HUES64 (cell line): ENCODE measurements at regions not wholly inside any gene's neighbourhood (a gene's known extent, or its start where the extent isn't known, plus 50 kb on each side); places are given as distances from the start of the nearest gene placed in this dataset.
"Not testable (repeated sequence)": the region's sequence is repeated elsewhere in the genome, so short reads cannot be mapped to it uniquely, and the experiment has no call there.

Source experiments
- H3K27ac ChIP-seq: 2 replicates; pipeline ENCODE4 v1.7.0; 2013; ENCODE audit warnings: low read depth, low read length, inconsistent platforms
- H3K27me3 ChIP-seq: 2 replicates; pipeline ENCODE4 v1.6.1; 2013; ENCODE audit warnings: mild to moderate bottlenecking, low read length; ENCODE audit not compliant: insufficient read depth
- H3K36me3 ChIP-seq: 2 replicates; pipeline ENCODE4 v1.6.1; 2013; ENCODE audit warnings: mild to moderate bottlenecking, low read length; ENCODE audit not compliant: insufficient read depth
- H3K4me1 ChIP-seq: 2 replicates; pipeline ENCODE4 v1.6.1; 2013; ENCODE audit warnings: mild to moderate bottlenecking, low read length, moderate library complexity; ENCODE audit not compliant: insufficient read depth
- H3K4me3 ChIP-seq: 2 replicates; pipeline ENCODE4 v1.5.1; 2013; ENCODE audit warnings: mild to moderate bottlenecking, low read length, moderate library complexity
- H3K9ac ChIP-seq: 2 replicates; pipeline ENCODE4 v1.6.1; 2013; ENCODE audit warnings: mild to moderate bottlenecking, low read depth, low read length
- H3K9me3 ChIP-seq: 2 replicates; pipeline ENCODE4 v1.6.1; 2013; ENCODE audit warnings: low read depth, low read length; ENCODE audit not compliant: insufficient read depth
- WGBS: fragments of 150-250, 120-280 bp; methylation state at CpG from one replicate; pipeline ENCODE4 v1.1.7; 2013; ENCODE audit warnings: missing lambda C conversion rate; 5-methylcytosine and 5-hydroxymethylcytosine counted together

GRCh38 chr16:59339871-59340270 is 605.8 kb upstream of the GOT2 start:
- Histone ChIP-seq H3K9ac (no peak overlapping the region), H3K4me3 (no peak overlapping the region), H3K36me3 (no peaks in the 10 kb centered on the region), H3K4me1 (peaks cover 17% of the 10 kb centered on the region), H3K27ac (no peak overlapping the region), H3K9me3 (0 out of 2 replicates have a peak, but pooled peaks cover 4% of the 10 kb centered on the region), H3K27me3 (peaks cover 100% of the 10 kb centered on the region)
- 0% methylated on average over 2 of the region's 2 CpGs for WGBS

GRCh38 chr16:59336136-59336695 is 602.1 kb upstream of the GOT2 start:
- Histone ChIP-seq H3K27me3 (peaks cover 81% of the 10 kb centered on the region), H3K36me3 (no peaks in the 10 kb centered on the region), H3K4me3 (no peak overlapping the region), H3K4me1 (peaks cover 17% of the 10 kb centered on the region), H3K9ac (no peak overlapping the region), H3K9me3 (no peaks in the 10 kb centered on the region), H3K27ac (no peak overlapping the region)
- WGBS, result 29% methylated on average over 2 of the region's 3 CpGs

- not testable (repeated sequence) for H3K27ac ChIP-seq, H3K4me3 ChIP-seq, H3K36me3 ChIP-seq, H3K9ac ChIP-seq, H3K9me3 ChIP-seq
- peaks cover 29% of the 10 kb centered on the region for H3K4me1 ChIP-seq
- peaks cover 36% of the 10 kb centered on the region for H3K27me3 ChIP-seq
- WGBS, result 99% methylated on average over 3 of the region's 3 CpGs
Observed at GRCh38 chr16:59331708-59332107, 597.6 kb upstream of the GOT2 start.

- peaks cover 14% of the 10 kb centered on the region; the same call in 1 of the 2 replicates for H3K4me1 ChIP-seq
- no peaks in the 10 kb centered on the region for H3K9me3 ChIP-seq
- WGBS, result 82% methylated on average over 2 of the region's 2 CpGs
Observed at GRCh38 chr16:59330019-59330670, 596.0 kb upstream of the GOT2 start.

GRCh38 chr16:59328961-59329360 is 594.8 kb upstream of the GOT2 start:
- Histone ChIP-seq H3K27ac (no peak overlapping the region), H3K9ac (no peak overlapping the region), H3K9me3 (no peaks in the 10 kb centered on the region), H3K4me1 (peaks cover 14% of the 10 kb centered on the region; the same call in 1 of the 2 replicates), H3K36me3 (no peaks in the 10 kb centered on the region), H3K4me3 (no peak overlapping the region), H3K27me3 (peaks cover 9% of the 10 kb centered on the region; the same call in 1 of the 2 replicates)
- 64% methylated on average over 2 of the region's 2 CpGs for WGBS

More at GRCh38 chr16:59330019-59330670, 596.0 kb upstream of the GOT2 start:
- Histone ChIP-seq H3K27me3 (peaks cover 21% of the 10 kb centered on the region), H3K9ac (no peak overlapping the region), H3K36me3 (no peaks in the 10 kb centered on the region), H3K4me3 (no peak overlapping the region), H3K27ac (no peak overlapping the region)

DNA sequence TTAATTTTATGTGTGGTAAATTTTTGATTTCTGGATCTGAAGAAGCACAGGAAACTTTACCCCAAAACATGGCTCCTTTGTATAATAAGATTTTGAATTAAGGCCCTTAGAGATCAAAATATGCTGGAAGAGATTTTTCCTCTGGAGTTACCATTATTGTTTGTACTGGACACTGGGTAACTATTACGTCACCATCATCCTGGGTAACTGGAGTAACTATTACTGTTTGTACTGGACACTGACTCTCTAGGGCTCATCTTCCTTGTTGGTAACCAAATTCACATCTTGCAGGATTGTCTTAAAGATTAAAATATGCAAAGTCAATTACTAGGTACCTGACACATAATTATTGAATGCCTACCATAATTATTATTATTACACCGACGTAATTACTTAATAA is 593.8 kb upstream of the GOT2 start:
- Histone ChIP-seq H3K4me1 (peaks cover 14% of the 10 kb centered on the region; the same call in 1 of the 2 replicates), H3K4me3 (no peak overlapping the region), H3K27ac (no peak overlapping the region), H3K27me3 (no peaks in the 10 kb centered on the region), H3K36me3 (no peaks in the 10 kb centered on the region), H3K9ac (no peak overlapping the region), H3K9me3 (no peaks in the 10 kb centered on the region)
- WGBS, result 100% methylated on average over 3 of the region's 3 CpGs

DNA sequence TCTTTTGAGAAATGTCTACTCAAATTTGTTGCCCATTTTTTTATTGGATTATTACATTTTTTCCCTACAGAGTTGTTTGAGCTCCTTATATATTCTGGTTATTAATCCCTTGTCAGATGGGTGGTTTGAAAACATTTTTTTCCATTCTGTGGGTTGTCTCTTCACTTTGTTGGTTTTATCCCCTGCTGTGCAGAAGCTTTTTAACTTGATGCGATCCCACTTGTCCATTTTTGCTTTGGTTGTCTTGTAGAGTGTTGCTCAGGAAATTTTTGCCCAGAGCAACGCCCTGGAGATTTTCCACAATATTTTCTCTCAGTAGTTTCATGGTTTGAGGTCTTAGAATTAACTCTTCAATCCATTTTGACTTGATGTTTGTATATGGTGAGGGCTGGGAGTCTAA is 592.8 kb upstream of the GOT2 start:
- H3K36me3 ChIP-seq, result no peaks in the 10 kb centered on the region
- no peaks in the 10 kb centered on the region for H3K9me3 ChIP-seq
- H3K4me3 ChIP-seq, result no peak overlapping the region
- no peaks in the 10 kb centered on the region for H3K27me3 ChIP-seq
- 61% methylated on average over 2 of the region's 2 CpGs for WGBS
- H3K9ac ChIP-seq, result no peak overlapping the region
- no peak overlapping the region for H3K27ac ChIP-seq
- peaks cover 14% of the 10 kb centered on the region; the same call in 1 of the 2 replicates for H3K4me1 ChIP-seq

DNA sequence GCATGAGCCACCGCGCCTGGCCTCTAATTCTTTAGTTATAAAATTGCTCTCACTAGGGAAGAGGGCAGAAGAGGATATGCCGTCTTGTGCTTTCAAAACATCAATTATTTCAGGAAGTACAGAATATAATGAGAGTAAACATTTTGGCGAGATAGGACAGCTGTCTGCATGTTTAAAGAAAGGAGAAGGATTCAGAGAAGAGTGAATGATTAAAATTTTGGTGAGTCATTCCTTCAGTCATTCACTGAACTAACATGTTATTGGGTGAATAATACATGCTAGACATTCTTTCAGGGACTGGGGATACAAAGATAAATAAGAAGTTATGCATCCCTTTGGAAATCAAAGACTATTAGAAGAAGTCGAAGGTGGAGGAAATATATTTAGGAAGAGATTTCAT is 590.3 kb upstream of the GOT2 start:
- 99% methylated on average over 4 of the region's 5 CpGs for WGBS
- peaks cover 12% of the 10 kb centered on the region; the same call in 1 of the 2 replicates for H3K4me1 ChIP-seq
- no peaks in the 10 kb centered on the region for H3K9me3 ChIP-seq
- no peak overlapping the region for H3K27ac ChIP-seq
- H3K36me3 ChIP-seq, result no peaks in the 10 kb centered on the region
- H3K27me3 ChIP-seq, result no peaks in the 10 kb centered on the region
- no peak overlapping the region for H3K9ac ChIP-seq
- no peak overlapping the region for H3K4me3 ChIP-seq

DNA sequence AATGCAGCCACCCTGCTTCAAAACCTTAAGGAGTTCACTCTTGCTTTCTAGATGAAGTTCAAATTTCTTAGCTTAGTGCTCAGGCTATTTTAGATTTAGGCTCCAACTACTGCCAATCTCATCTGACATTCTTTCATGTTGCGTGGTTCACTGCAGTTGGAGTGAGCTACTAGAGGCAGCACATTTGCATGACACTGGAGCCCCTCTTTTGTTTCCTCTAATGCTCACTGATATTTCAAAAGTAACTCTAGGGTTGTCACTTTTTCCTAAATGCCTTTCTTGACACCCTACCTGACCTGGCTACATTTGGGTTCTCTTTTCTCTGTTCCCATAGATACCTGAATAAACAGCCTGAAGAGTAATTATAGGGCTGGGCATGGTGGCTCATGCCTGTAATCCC is 586.5 kb upstream of the GOT2 start:
- Histone ChIP-seq H3K27ac (no peak overlapping the region), H3K9me3 (no peaks in the 10 kb centered on the region), H3K4me1 (0 out of 2 replicates have a peak, but pooled peaks cover 4% of the 10 kb centered on the region), H3K27me3 (no peaks in the 10 kb centered on the region), H3K36me3 (no peaks in the 10 kb centered on the region), H3K4me3 (no peak overlapping the region), H3K9ac (no peak overlapping the region)
- 54% methylated on average over 1 of the region's 1 CpG for WGBS

- Histone ChIP-seq H3K9ac (no peak overlapping the region), H3K27ac (no peak overlapping the region), H3K36me3 (no peaks in the 10 kb centered on the region), H3K27me3 (no peaks in the 10 kb centered on the region), H3K4me1 (0 out of 2 replicates have a peak, but pooled peaks cover 4% of the 10 kb centered on the region), H3K4me3 (no peak overlapping the region), H3K9me3 (no peaks in the 10 kb centered on the region)
- WGBS, result no CpG with 5 or more reads among the region's 3 CpGs
Observed at GRCh38 chr16:59319871-59320270, 585.8 kb upstream of the GOT2 start.

DNA sequence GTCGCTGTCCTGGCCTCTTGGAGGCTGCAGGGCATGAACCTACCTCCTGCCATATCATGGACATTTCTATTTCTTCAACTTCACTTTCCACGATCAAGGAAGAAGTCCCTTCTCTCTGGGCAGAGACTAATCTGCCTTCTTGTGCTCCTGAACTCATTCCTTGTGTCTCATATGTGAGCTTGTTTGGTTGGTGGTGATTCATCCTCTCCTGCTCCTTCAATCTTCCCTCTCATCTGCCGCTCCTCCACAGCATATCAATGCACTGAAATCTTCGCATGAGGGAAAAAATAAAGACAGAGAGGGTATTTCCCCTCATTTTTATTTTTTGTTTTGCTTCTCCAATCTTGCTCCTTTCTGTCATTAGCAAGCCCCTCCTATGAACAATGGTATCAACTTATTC is 571.7 kb upstream of the GOT2 start:
- 93% methylated on average over 4 of the region's 4 CpGs for WGBS

More for the DNA sequence above, 571.7 kb upstream of the GOT2 start:
- Histone ChIP-seq H3K27me3 (peaks cover 12% of the 10 kb centered on the region; the same call in 1 of the 2 replicates), H3K9me3 (no peaks in the 10 kb centered on the region), H3K9ac (no peak overlapping the region), H3K27ac (no peak overlapping the region), H3K4me1 (no peaks in the 10 kb centered on the region), H3K4me3 (no peak overlapping the region), H3K36me3 (no peaks in the 10 kb centered on the region)
